ENCODE measurements at regions not wholly inside any gene's neighbourhood (a gene's known extent, or its start where the extent isn't known, plus 50 kb on each side); places are given as distances from the start of the nearest gene placed in this dataset.

DNA sequence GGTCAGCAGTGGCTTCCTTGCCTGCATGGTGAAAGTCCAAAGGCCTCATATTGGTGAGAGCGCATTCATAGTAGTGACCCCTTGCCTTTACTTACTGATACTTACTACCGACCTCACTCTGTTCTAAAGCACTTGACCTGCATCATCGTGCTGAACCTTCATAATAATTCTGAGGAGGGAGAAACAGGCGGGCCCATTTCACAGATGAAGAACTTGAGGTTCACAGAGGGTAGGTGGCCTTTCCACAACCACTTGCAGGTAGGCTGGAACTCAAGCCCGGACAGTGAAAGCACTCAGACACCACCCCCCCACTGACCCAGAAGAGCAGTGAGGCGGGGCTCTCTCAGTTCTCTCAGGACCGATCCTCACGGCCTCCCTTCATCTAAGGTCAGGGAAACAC lies 149.4 kb upstream of the CHST15 start:
- no peak for TF ChIP-seq CTCF (IDR thresholded peaks at IDR 0.05)

- no peak for TF ChIP-seq CTCF (IDR thresholded peaks at IDR 0.05)
Measured at GRCh38 chr10:124242365-124242764, 149.0 kb upstream of the CHST15 start.

DNA sequence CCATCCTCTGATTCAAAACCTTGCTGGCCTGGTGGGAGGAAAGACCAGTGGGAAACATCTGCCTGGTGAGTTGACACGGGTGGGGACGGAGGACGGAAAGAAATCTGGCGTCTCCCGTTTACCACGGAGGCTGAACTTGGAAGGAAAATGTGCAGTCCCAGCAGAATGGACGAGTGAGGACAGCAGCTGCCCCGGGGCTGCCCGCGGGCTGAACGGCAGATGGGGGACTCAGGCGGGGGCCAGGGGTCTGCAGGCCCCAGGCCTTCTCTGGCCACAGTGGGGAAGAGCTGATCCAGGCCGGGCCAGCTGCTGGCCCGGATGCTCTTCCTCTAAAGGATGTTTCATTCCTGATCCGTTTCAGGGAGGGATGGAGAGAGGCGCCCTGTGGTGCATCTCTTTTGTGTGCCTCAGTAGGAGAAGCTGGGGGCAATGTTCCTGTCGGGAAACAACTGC lies 147.5 kb upstream of the CHST15 start:
- TF ChIP-seq CTCF (IDR thresholded peaks at IDR 0.05), result no peak

GRCh38 chr10:124239696-124240095 lies 146.3 kb upstream of the CHST15 start:
- no peak for TF ChIP-seq CTCF (IDR thresholded peaks at IDR 0.05)

DNA sequence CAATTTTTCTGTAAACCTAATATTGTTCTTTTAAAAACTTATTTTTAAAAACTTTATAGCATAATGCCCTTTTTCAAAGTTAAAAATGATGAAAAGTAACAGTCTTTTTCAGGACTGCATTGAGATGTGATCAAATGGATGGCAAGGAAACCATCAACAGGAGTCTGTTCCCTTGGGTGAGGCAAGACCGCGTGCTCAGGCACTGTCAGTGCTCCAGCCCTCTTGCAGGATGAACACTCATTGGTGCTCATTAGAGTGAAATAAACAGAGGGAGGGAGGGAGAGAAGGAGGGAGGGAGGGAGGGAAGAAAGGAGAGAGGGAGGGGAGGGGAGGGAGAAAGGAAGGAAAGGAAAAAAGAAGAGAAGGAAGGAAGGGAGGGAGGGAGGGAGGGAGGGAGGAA lies 145.7 kb upstream of the CHST15 start:
- no peak for TF ChIP-seq CTCF (IDR thresholded peaks at IDR 0.05)

GRCh38 chr10:124238367-124238766 lies 145.0 kb upstream of the CHST15 start:
- no peak for TF ChIP-seq CTCF (IDR thresholded peaks at IDR 0.05)

GRCh38 chr10:124237282-124237961 lies 144.0 kb upstream of the CHST15 start:
- no peak for TF ChIP-seq CTCF (IDR thresholded peaks at IDR 0.05)

GRCh38 chr10:124236816-124237215 lies 143.4 kb upstream of the CHST15 start:
- TF ChIP-seq CTCF (IDR thresholded peaks at IDR 0.05), result no peak
